GM19043 (cell line): ENCODE measurements at regions not wholly inside any gene's neighbourhood (a gene's known extent, or its start where the extent isn't known, plus 50 kb on each side); places are given as distances from the start of the nearest gene placed in this dataset.
A peak's percentile ranks its signal among the peaks of the same experiment; 100 is the strongest.
"Not testable (repeated sequence)": the region's sequence is repeated elsewhere in the genome, so short reads cannot be mapped to it uniquely, and the experiment has no call there.

Experiments used
- ATAC-seq: cut with Tn5 transposase; IDR thresholded peaks from one replicate; pipeline ENCODE4 v1.9.1; 2021; ENCODE audit warnings: low read depth; ENCODE audit not compliant: unreplicated experiment

GRCh38 chr16:16989368-16989767 lies 481.4 kb downstream of the XYLT1 start:
- no peak for ATAC-seq

DNA sequence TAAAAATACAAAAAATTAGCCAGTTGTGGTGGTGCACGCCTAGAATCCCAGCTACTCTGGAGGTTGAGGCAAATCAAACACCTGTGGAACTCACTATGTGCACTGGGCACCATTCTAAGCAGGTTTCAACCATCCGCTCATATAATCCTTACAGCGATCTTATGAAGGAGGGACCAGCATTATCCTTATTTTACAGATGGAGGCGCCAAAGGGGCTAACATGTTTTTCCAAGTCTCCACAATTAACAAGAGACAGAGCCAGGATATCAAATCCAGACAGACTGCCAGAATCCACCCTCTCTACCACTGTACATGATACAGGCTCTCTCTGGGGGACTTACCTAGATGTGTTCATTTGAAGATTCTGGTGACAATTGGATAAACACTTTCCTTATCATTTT lies 479.0 kb downstream of the XYLT1 start:
- ATAC-seq = no peak

- ATAC-seq = no peak
These were observed 477.6 kb downstream of the XYLT1 start for GRCh38 chr16:16992975-16993765.

- no peak for ATAC-seq
These were observed 475.9 kb downstream of the XYLT1 start for GRCh38 chr16:16994831-16995230.

- no peak for ATAC-seq
These were observed 473.9 kb downstream of the XYLT1 start for GRCh38 chr16:16996827-16997226.

DNA sequence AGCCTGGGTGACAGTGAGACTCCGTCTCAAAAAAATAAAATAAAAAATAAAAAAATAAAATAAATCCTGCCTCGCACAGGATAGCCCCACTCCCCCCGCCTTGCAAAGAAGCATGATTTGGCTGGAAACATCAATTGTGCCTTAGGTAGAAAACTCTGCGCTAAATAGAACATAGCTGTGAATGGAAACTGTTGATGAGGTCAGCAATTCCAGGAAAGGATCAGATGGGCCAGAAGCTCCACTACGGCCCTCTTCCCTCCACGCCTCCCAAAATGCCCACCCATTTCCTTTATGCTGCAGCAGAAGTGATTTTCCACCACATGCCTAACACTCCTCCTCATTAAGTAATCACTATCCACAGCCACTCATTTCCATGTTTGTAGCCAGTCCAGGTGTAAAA lies 473.4 kb downstream of the XYLT1 start:
- no peak for ATAC-seq

DNA sequence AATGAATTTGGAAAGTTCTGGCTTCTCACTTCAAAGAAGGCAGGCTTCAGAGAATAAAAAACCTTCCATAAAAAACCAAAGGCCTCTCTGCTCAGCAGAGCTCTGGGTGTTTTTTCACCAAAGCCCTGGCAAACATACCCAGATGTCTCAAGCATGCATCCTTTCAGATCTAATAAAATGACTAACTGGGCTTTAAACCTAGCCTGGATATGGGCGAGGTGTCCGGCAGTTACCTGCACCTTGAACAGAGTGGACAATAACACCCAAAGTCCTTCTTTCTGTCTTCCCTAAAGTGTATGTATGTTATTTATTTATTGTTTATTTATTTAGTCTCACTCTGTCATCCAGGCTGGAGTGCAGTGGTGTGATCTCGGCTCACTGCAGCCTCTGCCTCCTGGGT lies 469.3 kb downstream of the XYLT1 start:
- ATAC-seq = no peak

GRCh38 chr16:17002565-17002964 lies 468.2 kb downstream of the XYLT1 start:
- ATAC-seq = no peak

DNA sequence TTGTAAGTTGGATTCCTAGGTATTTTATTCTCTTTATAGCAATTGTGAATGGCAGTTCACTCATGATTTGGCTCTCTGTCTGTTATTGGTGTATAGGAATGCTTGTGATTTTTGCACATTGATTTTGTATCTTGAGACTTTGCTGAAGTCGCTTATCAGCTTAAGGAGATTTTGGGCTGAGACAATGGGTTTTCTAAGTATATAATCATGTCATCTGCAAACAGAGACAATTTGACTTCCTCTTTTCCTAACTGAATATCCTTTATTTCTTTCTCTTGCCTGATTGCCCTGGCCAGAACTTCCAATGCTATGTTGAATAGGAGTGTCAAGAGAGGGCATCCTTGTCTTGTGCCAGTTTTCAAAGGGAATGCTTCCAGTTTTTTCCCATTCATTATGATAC lies 464.8 kb downstream of the XYLT1 start:
- not testable (repeated sequence) for ATAC-seq

DNA sequence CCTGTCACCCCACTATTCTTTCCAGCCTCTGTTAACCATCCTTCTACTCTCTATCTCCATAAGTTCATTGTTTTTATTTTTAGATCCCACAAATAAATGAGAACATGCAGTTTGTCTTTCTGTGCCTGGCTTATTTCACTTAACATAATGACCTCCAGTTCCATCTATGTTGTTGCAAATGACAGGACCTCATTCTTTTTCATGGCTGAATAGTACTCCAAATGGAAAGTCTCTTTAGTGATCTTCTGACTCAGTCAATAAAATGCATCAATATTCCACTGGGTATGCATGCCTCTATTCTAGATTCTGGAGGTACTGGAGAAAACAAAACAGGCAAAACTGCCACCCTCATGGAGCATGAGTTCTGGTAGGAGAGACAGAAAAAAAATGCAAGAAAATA lies 459.0 kb downstream of the XYLT1 start:
- ATAC-seq = no peak

DNA sequence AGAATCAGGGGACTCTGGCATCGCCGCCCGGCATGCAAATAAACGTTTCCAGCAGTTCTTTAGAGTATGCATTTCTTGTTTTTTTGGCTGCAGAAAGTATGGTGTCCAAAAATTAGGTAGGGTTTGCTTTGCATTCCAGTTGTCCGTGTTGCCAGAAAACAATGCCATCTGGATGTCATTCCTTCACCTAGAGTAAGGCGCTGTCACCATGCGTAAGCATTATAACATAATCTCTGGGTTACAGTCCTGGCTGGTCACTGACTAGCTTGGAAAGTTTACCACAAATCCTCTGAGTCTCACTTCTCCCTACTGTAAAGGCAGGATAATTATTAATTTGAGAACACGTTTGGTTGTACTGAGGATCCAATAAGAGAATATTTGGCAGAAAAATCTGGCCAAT lies 457.7 kb downstream of the XYLT1 start:
- no peak for ATAC-seq

DNA sequence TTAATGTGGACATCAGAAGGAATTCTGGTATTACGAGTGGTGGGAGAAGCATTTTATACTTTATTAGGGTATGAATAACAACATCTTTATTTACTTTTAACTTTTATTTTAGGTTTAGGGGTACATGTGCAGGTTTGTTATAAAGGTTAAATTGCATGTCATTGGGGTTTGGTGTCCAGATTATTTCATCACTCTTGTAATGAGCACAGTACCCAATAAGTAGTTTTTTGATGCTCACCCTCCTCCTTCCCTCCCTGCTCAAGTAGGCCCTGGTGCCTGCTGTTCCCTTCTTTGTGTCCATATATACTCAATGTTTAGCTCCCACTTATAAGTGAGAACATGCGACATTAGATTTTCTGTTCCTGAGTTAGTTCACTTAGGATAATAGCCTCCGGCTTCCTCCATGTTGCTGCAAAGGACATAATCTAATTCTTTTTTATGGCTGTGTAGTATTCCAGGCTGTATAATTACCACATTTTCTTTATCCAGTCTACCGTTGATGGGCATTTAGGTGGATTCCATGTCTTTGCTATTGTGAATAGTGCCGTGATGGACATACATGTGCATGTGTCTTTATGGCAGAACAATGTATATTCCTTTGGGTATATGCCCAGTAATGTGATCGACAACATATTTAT lies 456.2 kb downstream of the XYLT1 start:
- ATAC-seq = no peak

- no peak for ATAC-seq
These were observed 455.1 kb downstream of the XYLT1 start for GRCh38 chr16:17015702-17016101.

DNA sequence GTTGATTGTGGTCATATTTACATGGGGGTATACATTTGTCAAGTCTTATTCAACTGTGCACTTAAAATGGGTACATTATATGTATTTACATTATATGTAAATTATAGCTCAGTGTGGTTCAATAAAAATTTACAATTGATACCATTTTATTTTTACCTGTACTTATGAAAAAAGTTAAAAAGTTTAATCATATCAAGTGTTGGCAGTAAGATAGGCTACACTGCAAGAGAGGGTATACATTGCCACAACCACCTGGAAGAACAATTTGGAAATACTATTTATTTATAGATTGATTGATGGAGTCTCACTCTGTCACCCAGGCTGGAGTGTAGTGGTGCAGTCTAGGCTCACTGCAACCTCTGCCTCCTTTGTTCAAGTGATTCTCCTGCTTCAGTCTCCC lies 453.3 kb downstream of the XYLT1 start:
- no peak for ATAC-seq

- no peak for ATAC-seq
These were observed 452.2 kb downstream of the XYLT1 start for GRCh38 chr16:17018585-17018939.

DNA sequence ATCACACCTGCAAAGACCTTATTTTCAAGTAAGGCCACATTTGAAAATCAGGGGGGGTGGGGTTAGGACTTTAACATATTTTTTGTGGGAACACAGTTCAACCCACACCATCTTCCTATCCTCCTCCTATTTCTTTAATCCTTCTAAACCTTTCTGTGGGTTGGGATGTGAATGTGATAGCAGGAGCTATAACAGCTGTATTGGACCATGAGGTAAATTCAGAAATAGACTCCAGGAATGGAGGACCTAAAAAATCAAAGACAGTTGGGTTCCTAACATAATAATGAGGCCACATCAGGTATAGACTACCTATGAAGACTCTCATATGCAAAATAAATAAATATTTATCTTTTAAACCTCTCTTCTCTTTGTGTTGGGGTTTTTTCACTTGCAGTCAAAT lies 451.4 kb downstream of the XYLT1 start:
- no peak for ATAC-seq

- no peak for ATAC-seq
These were observed 447.2 kb downstream of the XYLT1 start for GRCh38 chr16:17023606-17024005.

DNA sequence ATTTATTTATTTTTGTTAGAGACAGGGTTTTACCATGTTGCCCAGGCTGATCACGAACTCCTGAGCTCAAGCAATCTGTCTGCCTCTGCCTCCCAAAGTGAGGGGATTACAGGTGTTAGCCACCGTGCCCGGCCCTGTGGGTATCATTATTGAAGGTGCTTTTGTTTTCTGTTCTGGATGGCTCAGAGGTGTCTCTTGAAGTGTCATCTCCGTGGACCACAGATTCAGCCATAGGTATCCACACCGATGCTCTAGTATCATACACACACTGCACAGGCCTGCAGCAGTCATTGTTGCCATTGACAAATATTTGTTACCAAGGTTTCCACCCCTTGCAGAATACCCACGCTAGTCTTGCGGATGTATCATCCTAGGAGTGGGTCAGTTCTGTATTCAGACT lies 446.2 kb downstream of the XYLT1 start:
- ATAC-seq = no peak

DNA sequence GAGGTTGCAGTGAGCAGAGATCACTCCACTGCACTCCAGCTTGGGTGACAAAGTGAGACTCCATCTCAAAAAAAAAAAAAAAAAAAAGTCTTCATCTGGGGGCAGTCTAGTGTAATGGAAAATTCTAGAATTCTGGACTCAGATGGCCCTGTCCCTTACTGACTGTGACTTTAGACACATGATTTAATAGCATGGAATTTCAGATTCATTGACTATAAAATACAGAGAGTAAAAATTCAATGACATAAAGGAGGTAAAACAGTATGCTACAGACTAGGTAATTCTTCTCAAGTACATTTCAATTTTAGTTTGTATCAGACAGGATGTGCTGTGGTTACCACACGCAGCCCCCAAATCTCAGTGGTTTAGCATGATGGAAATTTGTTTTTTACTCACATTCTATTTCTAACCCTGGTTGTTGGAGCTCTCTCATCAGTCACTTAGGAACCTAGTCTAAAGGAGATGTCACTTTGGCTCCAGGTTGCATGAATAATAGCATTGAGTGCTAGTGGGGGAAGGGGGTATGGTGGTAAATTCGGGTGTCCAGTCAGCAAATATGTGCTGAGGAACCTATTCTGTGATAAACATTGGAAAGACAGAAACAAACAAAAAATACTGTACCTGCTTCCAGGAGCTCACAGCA lies 444.0 kb downstream of the XYLT1 start:
- peak; percentile 89 for ATAC-seq

DNA sequence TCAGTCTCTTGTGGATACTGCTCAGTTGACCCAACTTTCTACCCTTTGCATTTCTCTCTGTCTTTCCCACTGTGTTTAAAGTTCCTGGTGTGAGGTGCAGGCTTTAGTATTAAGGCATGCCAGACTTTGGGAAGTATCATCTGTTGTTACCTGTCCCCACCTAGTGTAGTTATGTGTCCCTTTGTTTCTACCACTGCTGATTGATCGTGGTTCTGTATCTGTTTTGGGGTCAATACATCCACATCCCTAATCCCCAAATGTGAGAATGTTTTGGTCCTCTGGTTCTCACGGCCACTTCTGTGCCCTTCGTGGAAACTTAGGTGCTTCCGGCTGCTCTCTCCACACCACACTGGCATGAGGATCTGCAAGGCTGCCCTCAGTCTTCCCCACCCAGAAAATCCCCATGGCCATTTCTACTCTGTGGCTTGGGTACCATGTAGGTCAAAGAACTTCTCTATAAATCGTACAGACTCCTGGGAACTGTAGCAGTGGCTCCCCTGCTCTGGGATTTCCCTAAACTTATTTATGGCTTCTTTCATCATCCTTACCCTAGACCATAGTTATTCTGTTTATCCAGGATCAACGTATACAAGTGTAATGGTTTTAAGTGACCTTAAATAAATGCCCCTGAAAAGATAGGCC lies 443.2 kb downstream of the XYLT1 start:
- no peak for ATAC-seq

GRCh38 chr16:17029602-17030350 lies 441.0 kb downstream of the XYLT1 start:
- ATAC-seq = no peak
